Neural progenitor cell (in vitro differentiated cells): ENCODE measurements at regions not wholly inside any gene's neighbourhood (a gene's known extent, or its start where the extent isn't known, plus 50 kb on each side); places are given as distances from the start of the nearest gene placed in this dataset.

Experiments
- DNase-seq: peaks from one replicate; pipeline ENCODE4 v3.0.0-alpha.2; 2016; ENCODE audit warnings: low spot score
- H2AFZ ChIP-seq: fragments of 200-600 bp; sonication (generic); replicated peaks from 2 replicates; pipeline ENCODE4 v1.6.1; 2016; ENCODE audit warnings: antibody characterized with exemption
- H3F3A ChIP-seq: fragments of 200-600 bp; sonication (generic); 2 replicates; pipeline ENCODE4 v1.6.1; 2016; ENCODE audit warnings: antibody characterized with exemption, low read depth
- H3K27ac ChIP-seq: fragments of 200-600 bp; sonication (generic); 2 replicates; pipeline ENCODE4 v1.5.1; 2016; ENCODE audit warnings: mild to moderate bottlenecking
- H3K27me3 ChIP-seq: fragments of 200-600 bp; sonication (generic); 2 replicates; pipeline ENCODE4 v1.6.1; 2016; ENCODE audit warnings: mild to moderate bottlenecking, moderate library complexity
- H3K36me3 ChIP-seq: fragments of 200-600 bp; sonication (generic); 2 replicates; pipeline ENCODE4 v1.5.1; 2016
- H3K4me1 ChIP-seq: fragments of 200-600 bp; sonication (generic); 2 replicates; pipeline ENCODE4 v1.6.1; 2016; ENCODE audit warnings: mixed run types
- H3K4me2 ChIP-seq: fragments of 200-600 bp; sonication (generic); 2 replicates; pipeline ENCODE4 v1.6.1; 2016
- H3K4me3 ChIP-seq: fragments of 200-600 bp; sonication (generic); 2 replicates; pipeline ENCODE4 v1.5.1; 2016
- H3K79me2 ChIP-seq: fragments of 200-600 bp; sonication (generic); 2 replicates; pipeline ENCODE4 v1.6.1; 2016; ENCODE audit warnings: low read depth
- H3K9ac ChIP-seq: fragments of 200-600 bp; sonication (generic); 2 replicates; pipeline ENCODE4 v1.6.1; 2016
- H3K9me3 ChIP-seq: fragments of 200-600 bp; sonication (generic); 2 replicates; pipeline ENCODE4 v1.5.1; 2016; ENCODE audit warnings: low read depth
- H4K20me1 ChIP-seq: fragments of 200-600 bp; sonication (generic); 2 replicates; pipeline ENCODE4 v1.6.1; 2016; ENCODE audit warnings: low read depth
- H3K27ac Mint-ChIP-seq: 3 replicates; pipeline ENCODE4 v1.8.0; 2021; ENCODE audit warnings: mixed read lengths
- H3K27me3 Mint-ChIP-seq: 2 replicates; pipeline ENCODE4 v1.8.0; 2022; ENCODE audit warnings: low read depth, mild to moderate bottlenecking, inconsistent platforms, moderate library complexity, mixed read lengths; ENCODE audit not compliant: insufficient read depth
- H3K36me3 Mint-ChIP-seq: 3 replicates; pipeline ENCODE4 v1.8.0; 2021; ENCODE audit warnings: mixed read lengths
- H3K4me1 Mint-ChIP-seq: 3 replicates; pipeline ENCODE4 v1.8.0; 2021; ENCODE audit warnings: mixed read lengths
- H3K4me3 Mint-ChIP-seq: 3 replicates; pipeline ENCODE4 v1.8.0; 2021; ENCODE audit warnings: mild to moderate bottlenecking, moderate library complexity, mixed read lengths
- H3K9me3 Mint-ChIP-seq: 3 replicates; pipeline ENCODE4 v1.8.0; 2020; ENCODE audit warnings: mixed read lengths
- CTCF ChIP-seq: fragments of 200-600 bp; sonication (generic); IDR thresholded peaks from 2 replicates; pipeline ENCODE4 v1.5.1; 2017; ENCODE audit warnings: antibody characterized with exemption, mild to moderate bottlenecking
- EZH2 ChIP-seq: fragments of 200-600 bp; sonication (generic); IDR thresholded peaks from 2 replicates; pipeline ENCODE4 v1.6.1; 2017; ENCODE audit warnings: antibody characterized with exemption, mild to moderate bottlenecking, moderate library complexity
- EZH2phosphoT487 ChIP-seq: fragments of 200-600 bp; sonication (generic); IDR thresholded peaks from 2 replicates; pipeline ENCODE4 v1.6.1; 2017; ENCODE audit warnings: antibody characterized with exemption

GRCh38 chr3:190183121-190183520, 62.4 kb upstream of the P3H2 start:
- Histone ChIP-seq H3K79me2 (no peaks in the 10 kb centered on the region), H2AFZ (peak overlapping the region; percentile 27), H3K9me3 (no peaks in the 10 kb centered on the region), H3K4me3 (no peak overlapping the region), H3K4me1 (peaks cover 8% of the 10 kb centered on the region), H3K27me3 (no peaks in the 10 kb centered on the region), H3K27ac (no peak overlapping the region), H3F3A (no peaks in the 10 kb centered on the region), H3K36me3 (no peaks in the 10 kb centered on the region), H4K20me1 (no peaks in the 10 kb centered on the region), H3K9ac (no peak overlapping the region), H3K4me2 (no peak overlapping the region)
- peaks cover 6% of the 10 kb centered on the region for H3K4me1 Mint-ChIP-seq
- TF ChIP-seq EZH2 (no peak), CTCF (no peak), EZH2phosphoT487 (no peak)
- H3K36me3 Mint-ChIP-seq, result no peaks in the 10 kb centered on the region
- no peak overlapping the region for H3K27ac Mint-ChIP-seq
- H3K4me3 Mint-ChIP-seq, result no peak overlapping the region
- peaks cover 2% of the 10 kb centered on the region for H3K27me3 Mint-ChIP-seq
- DNase-seq, result peak; percentile 23
- H3K9me3 Mint-ChIP-seq, result no peaks in the 10 kb centered on the region

GRCh38 chr3:190182418-190183043, 61.8 kb upstream of the P3H2 start:
- no peak overlapping the region for H3K4me2 ChIP-seq
- peaks cover 8% of the 10 kb centered on the region for H3K4me1 ChIP-seq
- H3K9me3 Mint-ChIP-seq, result no peaks in the 10 kb centered on the region
- no peak overlapping the region for H3K9ac ChIP-seq
- H3K36me3 ChIP-seq, result no peaks in the 10 kb centered on the region
- peak overlapping the region; percentile 27 for H2AFZ ChIP-seq
- TF ChIP-seq EZH2 (no peak), EZH2phosphoT487 (no peak), CTCF (no peak)
- H4K20me1 ChIP-seq, result no peaks in the 10 kb centered on the region
- H3K27ac Mint-ChIP-seq, result no peak overlapping the region
- H3K27me3 Mint-ChIP-seq, result peaks cover 2% of the 10 kb centered on the region
- no peaks in the 10 kb centered on the region for H3K36me3 Mint-ChIP-seq
- no peak overlapping the region for H3K4me3 Mint-ChIP-seq
- no peak overlapping the region for H3K27ac ChIP-seq
- no peaks in the 10 kb centered on the region for H3K9me3 ChIP-seq
- H3K4me1 Mint-ChIP-seq, result peaks cover 6% of the 10 kb centered on the region
- no peaks in the 10 kb centered on the region for H3K79me2 ChIP-seq
- H3F3A ChIP-seq, result no peaks in the 10 kb centered on the region
- H3K4me3 ChIP-seq, result no peak overlapping the region
- DNase-seq, result no peak
- H3K27me3 ChIP-seq, result no peaks in the 10 kb centered on the region

GRCh38 chr3:190180268-190180667, 59.6 kb upstream of the P3H2 start:
- Histone ChIP-seq H3K36me3 (no peaks in the 10 kb centered on the region), H3K9me3 (no peaks in the 10 kb centered on the region), H3K4me2 (no peak overlapping the region), H3K79me2 (no peaks in the 10 kb centered on the region), H4K20me1 (no peaks in the 10 kb centered on the region), H2AFZ (no peak overlapping the region), H3K27me3 (no peaks in the 10 kb centered on the region), H3K9ac (no peak overlapping the region), H3F3A (no peaks in the 10 kb centered on the region), H3K4me3 (no peak overlapping the region), H3K4me1 (peaks cover 13% of the 10 kb centered on the region), H3K27ac (no peak overlapping the region)
- no peak for DNase-seq
- no peaks in the 10 kb centered on the region for H3K27me3 Mint-ChIP-seq
- H3K27ac Mint-ChIP-seq, result no peak overlapping the region
- H3K4me3 Mint-ChIP-seq, result no peak overlapping the region
- H3K9me3 Mint-ChIP-seq, result peaks cover 5% of the 10 kb centered on the region
- no peaks in the 10 kb centered on the region for H3K36me3 Mint-ChIP-seq
- TF ChIP-seq EZH2phosphoT487 (no peak), CTCF (no peak), EZH2 (no peak)
- H3K4me1 Mint-ChIP-seq, result peaks cover 17% of the 10 kb centered on the region
